ENCODE measurements at regions not wholly inside any gene's neighbourhood (a gene's known extent, or its start where the extent isn't known, plus 50 kb on each side); places are given as distances from the start of the nearest gene placed in this dataset.
"Not testable (repeated sequence)": the region's sequence is repeated elsewhere in the genome, so short reads cannot be mapped to it uniquely, and the experiment has no call there.

DNA sequence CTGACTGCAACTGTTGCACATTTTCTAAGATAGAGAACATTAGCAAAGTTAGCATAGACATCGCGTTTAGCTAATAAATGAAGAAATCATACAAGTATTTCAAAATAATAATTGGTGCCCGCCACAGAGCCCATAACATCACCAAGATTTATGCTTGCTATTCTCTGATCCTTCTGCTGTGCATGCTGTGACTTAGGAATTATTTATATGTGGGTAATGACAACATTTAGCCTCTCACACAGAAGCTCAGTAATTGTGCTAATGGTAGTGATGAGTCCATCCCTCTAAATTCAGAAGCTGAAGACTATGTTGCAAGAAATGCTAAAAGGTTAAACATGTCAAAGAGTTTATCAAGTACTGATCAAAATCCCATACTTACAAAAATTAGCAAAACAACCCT lies 677.0 kb upstream of the PABPC5 start:
- TF ChIP-seq, protein P1, sequence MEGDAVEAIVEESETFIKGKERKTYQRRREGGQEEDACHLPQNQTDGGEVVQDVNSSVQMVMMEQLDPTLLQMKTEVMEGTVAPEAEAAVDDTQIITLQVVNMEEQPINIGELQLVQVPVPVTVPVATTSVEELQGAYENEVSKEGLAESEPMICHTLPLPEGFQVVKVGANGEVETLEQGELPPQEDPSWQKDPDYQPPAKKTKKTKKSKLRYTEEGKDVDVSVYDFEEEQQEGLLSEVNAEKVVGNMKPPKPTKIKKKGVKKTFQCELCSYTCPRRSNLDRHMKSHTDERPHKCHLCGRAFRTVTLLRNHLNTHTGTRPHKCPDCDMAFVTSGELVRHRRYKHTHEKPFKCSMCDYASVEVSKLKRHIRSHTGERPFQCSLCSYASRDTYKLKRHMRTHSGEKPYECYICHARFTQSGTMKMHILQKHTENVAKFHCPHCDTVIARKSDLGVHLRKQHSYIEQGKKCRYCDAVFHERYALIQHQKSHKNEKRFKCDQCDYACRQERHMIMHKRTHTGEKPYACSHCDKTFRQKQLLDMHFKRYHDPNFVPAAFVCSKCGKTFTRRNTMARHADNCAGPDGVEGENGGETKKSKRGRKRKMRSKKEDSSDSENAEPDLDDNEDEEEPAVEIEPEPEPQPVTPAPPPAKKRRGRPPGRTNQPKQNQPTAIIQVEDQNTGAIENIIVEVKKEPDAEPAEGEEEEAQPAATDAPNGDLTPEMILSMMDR (IDR thresholded peaks at IDR 0.05), result not testable (repeated sequence)
- not testable (repeated sequence) for TF ChIP-seq POLR2A (IDR thresholded peaks at IDR 0.05)
